ENCODE measurements at regions not wholly inside any gene's neighbourhood (a gene's known extent, or its start where the extent isn't known, plus 50 kb on each side); places are given as distances from the start of the nearest gene placed in this dataset.

- TF ChIP-seq EZH2 (IDR thresholded peaks at IDR 0.05; ENCODE audit: borderline replicate concordance, control insufficient read depth, low read depth, low read length) (no peak), POLR2A (IDR thresholded peaks at IDR 0.05; ENCODE audit: low read depth, low read length) (no peak), TCF12 (IDR thresholded peaks at IDR 0.05; ENCODE audit: low read depth, low read length) (no peak), PRDM15 (CRISPR knock-in tag; IDR thresholded peaks at IDR 0.05) (no peak), CHD2 (IDR thresholded peaks at IDR 0.05; ENCODE audit: borderline replicate concordance, low read depth, low read length) (no peak)
- TF ChIP-seq, protein P1, sequence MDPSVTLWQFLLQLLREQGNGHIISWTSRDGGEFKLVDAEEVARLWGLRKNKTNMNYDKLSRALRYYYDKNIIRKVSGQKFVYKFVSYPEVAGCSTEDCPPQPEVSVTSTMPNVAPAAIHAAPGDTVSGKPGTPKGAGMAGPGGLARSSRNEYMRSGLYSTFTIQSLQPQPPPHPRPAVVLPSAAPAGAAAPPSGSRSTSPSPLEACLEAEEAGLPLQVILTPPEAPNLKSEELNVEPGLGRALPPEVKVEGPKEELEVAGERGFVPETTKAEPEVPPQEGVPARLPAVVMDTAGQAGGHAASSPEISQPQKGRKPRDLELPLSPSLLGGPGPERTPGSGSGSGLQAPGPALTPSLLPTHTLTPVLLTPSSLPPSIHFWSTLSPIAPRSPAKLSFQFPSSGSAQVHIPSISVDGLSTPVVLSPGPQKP (IDR thresholded peaks at IDR 0.05; ENCODE audit: low read depth, low read length): no peak
These were observed 177.2 kb upstream of the CXCR4 start for GRCh38 chr2:136295168-136295567.

All from GM12878 (cell line).